GM12878 (cell line): ENCODE measurements at regions not wholly inside any gene's neighbourhood (a gene's known extent, or its start where the extent isn't known, plus 50 kb on each side); places are given as distances from the start of the nearest gene placed in this dataset.
"Not testable (repeated sequence)": the region's sequence is repeated elsewhere in the genome, so short reads cannot be mapped to it uniquely, and the experiment has no call there.

ENCODE experiments used
- ATAC-seq: fragments of 200-7000 bp; cut with Tn5 transposase; 3 replicates; pipeline ENCODE4 v1.9.1; 2020; ENCODE audit warnings: mild to moderate bottlenecking, moderate library complexity
- BruUV-seq: library from RNA; stranded (reverse); fragments of 400-500 nt; replicated peaks from 2 replicates; lab custom pipeline; 2021; lab: Mats Ljungman, UMichigan
- CTCF ChIA-PET: fragments of 300-600 bp; sonication (Branson Sonifier 250); formaldehyde crosslinking; extraction: SDS; loops from one replicate; lab custom pipeline; 2021; ENCODE audit warnings: inconsistent platforms; lab: Yijun Ruan, JAX
- POLR2A ChIA-PET: fragments of 350-600 bp; formaldehyde crosslinking; extraction: SDS; loops from one replicate; lab custom pipeline; 2021; ENCODE audit warnings: inconsistent platforms; lab: Charles Lee
- RAD21 ChIA-PET: fragments of 300-600 bp; sonication (Branson Sonifier 250); formaldehyde crosslinking; loops from one replicate; lab custom pipeline; 2023; ENCODE audit warnings: antibody characterized with exemption; ENCODE audit not compliant: unreplicated experiment; lab: Charles Lee
- SMC1A ChIA-PET: fragments of 300-600 bp; sonication (Branson Sonifier 250); formaldehyde crosslinking; loops from one replicate; lab custom pipeline; 2023; ENCODE audit not compliant: unreplicated experiment, uncharacterized antibody; lab: Charles Lee
- DNase-seq: peaks from one replicate; pipeline ENCODE4 v3.0.0-alpha.2; 2011; ENCODE audit warnings: low read depth, low spot score
- FAIRE-seq: peaks from 3 replicates; lab custom pipeline; 2011; peaks lifted over from hg19 to GRCh38; lab: Jason Lieb, UNC
- H2AFZ ChIP-seq: 2 replicates; pipeline ENCODE4 v1.6.0; 2011; ENCODE audit warnings: low read depth, low read length, control low read depth; ENCODE audit not compliant: control insufficient read depth
- H3K27ac ChIP-seq: 2 replicates; pipeline ENCODE4 v1.5.1; 2011; ENCODE audit warnings: control low read depth; ENCODE audit not compliant: control insufficient read depth, insufficient read depth
- H3K27me3 ChIP-seq, 2 experiments: replicated peaks in 1 of 2; 2 replicates each; pipeline versions ENCODE4 v1.6.0 to v1.6.1; 2011; ENCODE audit warnings: low read length in 1 of 2; ENCODE audit not compliant: control insufficient read depth in 2 of 2, insufficient read depth in 2 of 2
- H3K36me3 ChIP-seq, 2 experiments: 2 replicates each; pipeline ENCODE4 v1.5.1; 2011; ENCODE audit warnings: low read length in 1 of 2; ENCODE audit not compliant: control insufficient read depth in 2 of 2, insufficient read depth in 2 of 2
- H3K4me1 ChIP-seq: 2 replicates; pipeline ENCODE4 v1.6.1; 2011; ENCODE audit warnings: mild to moderate bottlenecking, low read length, moderate library complexity, mixed read lengths; ENCODE audit not compliant: control insufficient read depth, insufficient read depth
- H3K4me2 ChIP-seq: 2 replicates; pipeline ENCODE4 v1.6.0; 2011; ENCODE audit warnings: control low read depth; ENCODE audit not compliant: control insufficient read depth, insufficient read depth
- H3K4me3 ChIP-seq: fragments of 200-600 bp; sonication (generic); 2 replicates; pipeline ENCODE4 v1.5.1; 2016
- H3K79me2 ChIP-seq: 2 replicates; pipeline ENCODE4 v1.6.0; 2011; ENCODE audit warnings: low read length; ENCODE audit not compliant: control insufficient read depth, insufficient read depth
- H3K9ac ChIP-seq: 2 replicates; pipeline ENCODE4 v1.8.0; 2011; ENCODE audit warnings: low read length, control low read depth, mixed read lengths; ENCODE audit not compliant: control insufficient read depth, insufficient read depth
- H3K9me3 ChIP-seq: replicated peaks from 3 replicates; pipeline ENCODE4 v1.5.1; 2011; ENCODE audit warnings: mild to moderate bottlenecking, low read length; ENCODE audit not compliant: control insufficient read depth, insufficient read depth
- H4K20me1 ChIP-seq: 2 replicates; pipeline ENCODE4 v1.6.0; 2011; ENCODE audit not compliant: control insufficient read depth, insufficient read depth
- ATF3 ChIP-seq: IDR thresholded peaks from 2 replicates; pipeline ENCODE4 v1.6.1; 2011; ENCODE audit warnings: low read depth, mild to moderate bottlenecking, low read length, moderate library complexity, borderline replicate concordance; ENCODE audit errors: extremely low read depth
- BCL3 ChIP-seq: IDR thresholded peaks from 2 replicates; pipeline ENCODE4 v1.6.1; 2011; ENCODE audit warnings: borderline replicate concordance, low read depth, mild to moderate bottlenecking, moderate library complexity, low read length; ENCODE audit not compliant: insufficient read depth, poor library complexity, severe bottlenecking
- BHLHE40 ChIP-seq, 2 experiments: fragments of 450-650 bp in 1 of 2; IDR thresholded peaks; 2 replicates each; pipeline ENCODE4 v1.6.1; 2011 to 2017; ENCODE audit warnings: low read depth in 2 of 2, borderline replicate concordance in 1 of 2, improper control_type of control experiment in 1 of 2, low read length in 1 of 2, mild to moderate bottlenecking in 1 of 2
- CTCF ChIP-seq, 3 experiments: IDR thresholded peaks in 2 of 3; conservative IDR thresholded peaks in 1 of 3; 2 replicates each; pipeline ENCODE4 v1.5.1; 2011; ENCODE audit warnings: low read depth in 3 of 3, low read length in 3 of 3, mild to moderate bottlenecking in 3 of 3, control low read depth in 2 of 3, moderate library complexity in 2 of 3, inconsistent platforms in 1 of 3, mixed read lengths in 1 of 3; ENCODE audit not compliant: control insufficient read depth in 2 of 3, insufficient read depth in 1 of 3; ENCODE audit errors: extremely low read depth in 1 of 3
- MAX ChIP-seq: IDR thresholded peaks from 2 replicates; pipeline ENCODE4 v1.6.1; 2012; ENCODE audit warnings: low read depth, low read length, improper control_type of control experiment
- POLR2AphosphoS5 ChIP-seq: IDR thresholded peaks from 2 replicates; pipeline ENCODE4 v1.6.1; 2011; ENCODE audit warnings: mild to moderate bottlenecking, low read length, inconsistent platforms
- RBBP5 ChIP-seq: fragments of 200-600 bp; sonication (generic); conservative IDR thresholded peaks from 2 replicates; pipeline ENCODE4 v1.6.1; 2016
- SRF ChIP-seq, 2 experiments: IDR thresholded peaks; 2 replicates each; pipeline ENCODE4 v1.6.1; 2011; ENCODE audit warnings: low read depth in 2 of 2, low read length in 2 of 2, mild to moderate bottlenecking in 1 of 2, moderate library complexity in 1 of 2
- STAT1 ChIP-seq: fragments of 450-650 bp; conservative IDR thresholded peaks from 2 replicates; pipeline ENCODE4 v1.6.1; 2014; ENCODE audit warnings: antibody characterized with exemption, mild to moderate bottlenecking
- TARDBP ChIP-seq: IDR thresholded peaks from 2 replicates; pipeline ENCODE4 v1.6.1; 2016; ENCODE audit warnings: borderline replicate concordance
- TCF7 ChIP-seq: IDR thresholded peaks from 2 replicates; pipeline ENCODE4 v1.6.1; 2014; ENCODE audit warnings: antibody characterized with exemption, borderline replicate concordance
- ZBTB40 ChIP-seq: fragments of 450-650 bp; IDR thresholded peaks from 2 replicates; pipeline ENCODE4 v1.6.1; 2016; ENCODE audit warnings: mild to moderate bottlenecking, moderate library complexity, borderline replicate concordance
- ZZZ3 ChIP-seq: IDR thresholded peaks from 2 replicates; pipeline ENCODE4 v1.6.1; 2011; ENCODE audit warnings: low read depth; ENCODE audit not compliant: control insufficient read depth, insufficient read length
- WGBS: methylation state at CpG from one replicate; pipeline ENCODE4 v1.1.6; 2016; ENCODE audit warnings: low lambda C conversion rate; ENCODE audit not compliant: insufficient replicate concordance, insufficient coverage; ENCODE audit errors: missing lambda C conversion rate; 5-methylcytosine and 5-hydroxymethylcytosine counted together
- in situ Hi-C: fragments of 300-500 bp; cut with MboI; formaldehyde crosslinking; loops from 9 replicates; pipeline ENCODE4 v1.14.3; 2018; ENCODE audit warnings: mixed read lengths
- intact Hi-C: fragments of 100-400 bp; cut with micrococcal nuclease; formaldehyde crosslinking; loops from one replicate; pipeline ENCODE4 v1.14.2; 2022; ENCODE audit not compliant: unreplicated experiment

GRCh38 chr20:20785226-20785625 lies 72.8 kb upstream of the RALGAPA2 start (continued):
- TF ChIP-seq BCL3 (no peak), TCF7 (no peak), SRF (IDR thresholded peaks at IDR 0.05; ENCODE audit: low read depth in 2 of 2, low read length in 2 of 2) (no peak), RBBP5 (no peak), POLR2AphosphoS5 (no peak), ZBTB40 (no peak), MAX (no peak), BHLHE40 (IDR thresholded peaks at IDR 0.05; ENCODE audit: borderline replicate concordance in 1 of 2, low read depth in 2 of 2, low read length in 1 of 2) (no peak), ZZZ3 (no peak), CTCF (IDR thresholded peaks at IDR 0.05 in 2 of 3, conservative IDR thresholded peaks at IDR 0.05 in 1 of 3; ENCODE audit: control insufficient read depth in 2 of 3, extremely low read depth in 1 of 3, insufficient read depth in 1 of 3, low read depth in 3 of 3, low read length in 3 of 3) (no peak), TARDBP (no peak), ATF3 (no peak), STAT1 (no peak)
- TF ChIP-seq, all 136 proteins: peak for 0

- CTCF ChIA-PET: interaction anchor here (1.6 kb wide), 1 partner anchor 41 kb away, joined by 6 read pairs; no protein-coding TSS in a partner anchor
- H3K27ac ChIP-seq, ATAC-seq, POLR2A ChIA-PET, intact Hi-C loops, H3K79me2 ChIP-seq, H3K9ac ChIP-seq, in situ Hi-C loops, H3K4me2 ChIP-seq, H3K4me3 ChIP-seq, RAD21 ChIA-PET, FAIRE-seq, H3K4me1 ChIP-seq, H3K36me3 ChIP-seq, H2AFZ ChIP-seq, H3K9me3 ChIP-seq, BruUV-seq, H4K20me1 ChIP-seq, H3K27me3 ChIP-seq, DNase-seq: not testable (repeated sequence)
- SMC1A ChIA-PET: interaction anchor here (2.2 kb wide), 1 partner anchor 14 kb away, joined by 7 read pairs; no protein-coding TSS in a partner anchor
- 81% methylated on average over 4 of the region's 4 CpGs for WGBS
Measured at GRCh38 chr20:20784450-20784849, 72.0 kb upstream of the RALGAPA2 start.
